A673 (cell line): ENCODE measurements at regions not wholly inside any gene's neighbourhood (a gene's known extent, or its start where the extent isn't known, plus 50 kb on each side); places are given as distances from the start of the nearest gene placed in this dataset.
"Not testable (repeated sequence)": the region's sequence is repeated elsewhere in the genome, so short reads cannot be mapped to it uniquely, and the experiment has no call there.

Experiments used
- BruUV-seq: library from RNA; stranded (reverse); fragments of 400-500 nt; replicated peaks from 2 replicates; lab custom pipeline; 2021; lab: Mats Ljungman, UMichigan
- CTCF ChIA-PET: fragments of 300-600 bp; sonication (Branson Sonifier 250); formaldehyde crosslinking; loops from one replicate; lab custom pipeline; 2022; ENCODE audit warnings: antibody characterized with exemption; lab: Charles Lee
- POLR2A ChIA-PET: fragments of 300-600 bp; sonication (Branson Sonifier 250); formaldehyde crosslinking; loops from one replicate; lab custom pipeline; 2022; ENCODE audit warnings: antibody characterized with exemption; ENCODE audit not compliant: low non-redundant PET; lab: Charles Lee
- DNase-seq: peaks from one replicate; pipeline ENCODE4 v3.0.0-alpha.2; 2015; ENCODE audit warnings: low spot score
- H3K27ac ChIP-seq: fragments of 200-600 bp; sonication (generic); 2 replicates; pipeline ENCODE4 v1.5.1; 2016; ENCODE audit warnings: mixed run types, low read depth, mild to moderate bottlenecking, mixed read lengths, antibody characterized with exemption, low read length; ENCODE audit not compliant: poor library complexity, severe bottlenecking
- H3K27me3 ChIP-seq: fragments of 200-600 bp; sonication (generic); replicated peaks from 2 replicates; pipeline ENCODE4 v1.6.1; 2017; ENCODE audit warnings: mixed run types, low read depth, mild to moderate bottlenecking, mixed read lengths, antibody characterized with exemption, low read length; ENCODE audit not compliant: insufficient read depth, poor library complexity
- H3K36me3 ChIP-seq: fragments of 200-600 bp; sonication (generic); 2 replicates; pipeline ENCODE4 v1.6.1; 2016; ENCODE audit warnings: mixed run types, mild to moderate bottlenecking, mixed read lengths, antibody characterized with exemption, low read length; ENCODE audit not compliant: insufficient read depth, poor library complexity, severe bottlenecking
- H3K4me1 ChIP-seq: fragments of 200-600 bp; sonication (generic); 2 replicates; pipeline ENCODE4 v1.6.1; 2017; ENCODE audit warnings: mixed run types, mild to moderate bottlenecking, mixed read lengths, antibody characterized with exemption, low read length; ENCODE audit not compliant: insufficient read depth, poor library complexity, severe bottlenecking
- H3K4me3 ChIP-seq: fragments of 200-600 bp; sonication (generic); 2 replicates; pipeline ENCODE4 v1.5.1; 2016; ENCODE audit warnings: low read depth, mixed run types, mild to moderate bottlenecking, mixed read lengths, low read length; ENCODE audit not compliant: poor library complexity, severe bottlenecking
- H3K9me3 ChIP-seq: fragments of 200-600 bp; sonication (generic); 2 replicates; pipeline ENCODE4 v1.6.1; 2016; ENCODE audit warnings: mixed run types, low read depth, mild to moderate bottlenecking, mixed read lengths, antibody characterized with exemption, low read length; ENCODE audit not compliant: poor library complexity, severe bottlenecking
- CTCF ChIP-seq: fragments of 300-800, 200-600 bp; sonication (generic); conservative IDR thresholded peaks from 2 replicates; pipeline ENCODE4 v1.5.1; 2017; ENCODE audit warnings: low read depth, mild to moderate bottlenecking, antibody characterized with exemption, low read length, moderate library complexity, mixed read lengths
- EZH2 ChIP-seq: fragments of 200-600 bp; sonication (generic); IDR thresholded peaks from 2 replicates; pipeline ENCODE4 v1.6.1; 2017; ENCODE audit warnings: borderline replicate concordance, low read depth, mild to moderate bottlenecking, mixed read lengths, antibody characterized with exemption, low read length; ENCODE audit not compliant: poor library complexity, severe bottlenecking
- intact Hi-C: fragments of 100-400 bp; cut with micrococcal nuclease; formaldehyde crosslinking; loops from one replicate; pipeline ENCODE4 v1.10.0; 2022; ENCODE audit not compliant: unreplicated experiment

GRCh38 chr1:194358208-194358581 lies 1171.8 kb upstream of the B3GALT2 start:
- intact Hi-C loops = no loop called here
- no peaks in the 10 kb centered on the region for H3K4me1 ChIP-seq
- no peaks in the 10 kb centered on the region for H3K27me3 ChIP-seq
- no peak overlapping the region for H3K27ac ChIP-seq
- DNase-seq = no peak
- BruUV-seq = no TSS peak
- H3K9me3 ChIP-seq = no peaks in the 10 kb centered on the region
- no peaks in the 10 kb centered on the region for H3K36me3 ChIP-seq
- ChIA-PET POLR2A (no interaction called here), CTCF (no interaction called here)
- TF ChIP-seq CTCF (no peak), EZH2 (no peak)
- no peak overlapping the region for H3K4me3 ChIP-seq

GRCh38 chr1:194357573-194358207 lies 1171.3 kb upstream of the B3GALT2 start:
- CTCF ChIA-PET, BruUV-seq, H3K4me1 ChIP-seq, H3K36me3 ChIP-seq, H3K4me3 ChIP-seq, H3K27me3 ChIP-seq, POLR2A ChIA-PET, H3K27ac ChIP-seq, H3K9me3 ChIP-seq, DNase-seq, intact Hi-C loops: not testable (repeated sequence)

GRCh38 chr1:194355488-194356106 lies 1169.2 kb upstream of the B3GALT2 start:
- ChIA-PET CTCF (no interaction called here), POLR2A (no interaction called here)
- H3K4me3 ChIP-seq = no peak overlapping the region
- intact Hi-C loops = no loop called here
- H3K4me1 ChIP-seq = no peaks in the 10 kb centered on the region
- no peaks in the 10 kb centered on the region for H3K9me3 ChIP-seq
- no peaks in the 10 kb centered on the region for H3K36me3 ChIP-seq
- no peak overlapping the region for H3K27ac ChIP-seq
- no peak for DNase-seq
- no TSS peak for BruUV-seq
- no peaks in the 10 kb centered on the region for H3K27me3 ChIP-seq
- no peak for TF ChIP-seq EZH2
- TF ChIP-seq CTCF = no peak

GRCh38 chr1:194353121-194353520 lies 1166.7 kb upstream of the B3GALT2 start:
- intact Hi-C loops = no loop called here
- no peaks in the 10 kb centered on the region for H3K4me1 ChIP-seq
- ChIA-PET CTCF (no interaction called here), POLR2A (no interaction called here)
- TF ChIP-seq CTCF (no peak), EZH2 (no peak)
- no peak overlapping the region for H3K4me3 ChIP-seq
- H3K9me3 ChIP-seq = no peaks in the 10 kb centered on the region
- H3K27me3 ChIP-seq = no peaks in the 10 kb centered on the region
- no peak for DNase-seq
- no peaks in the 10 kb centered on the region for H3K36me3 ChIP-seq
- no TSS peak for BruUV-seq
- no peak overlapping the region for H3K27ac ChIP-seq
